ENCODE measurements at regions not wholly inside any gene's neighbourhood (a gene's known extent, or its start where the extent isn't known, plus 50 kb on each side); places are given as distances from the start of the nearest gene placed in this dataset.

DNA sequence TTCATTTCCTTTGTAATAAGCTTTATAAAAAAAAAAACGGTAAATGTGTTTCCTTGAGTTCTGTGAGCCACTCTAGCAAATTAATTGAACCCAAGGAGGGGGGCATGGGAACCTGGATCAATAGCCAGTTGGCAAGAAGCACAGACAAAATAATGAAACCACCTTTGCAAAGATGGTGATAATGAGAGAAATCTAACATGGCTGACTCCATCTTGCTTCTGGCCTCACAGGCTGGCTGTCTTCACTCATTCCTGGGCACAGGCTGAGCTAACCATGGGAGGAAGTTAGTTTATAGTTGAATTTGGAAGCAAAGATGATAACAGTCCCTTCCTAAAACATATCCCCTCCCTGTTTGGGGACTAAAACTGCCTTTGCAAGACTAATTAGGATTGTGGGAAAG, 95.1 kb downstream of the B3GNT2 start:
- H2AK5ac ChIP-seq (ENCODE audit: low read length): no peak overlapping the region
- no peak overlapping the region for H2BK15ac ChIP-seq (replicated peaks; ENCODE audit: low read depth)
- WGBS (ENCODE audit: extremely low coverage, insufficient coverage, low lambda C conversion rate): no CpG with 5 or more reads among the region's 1 CpG
- H3K4me1 ChIP-seq (ENCODE audit: control insufficient read depth, low read depth, low read length): peaks cover 5% of the 10 kb centered on the region
- H3K56ac ChIP-seq (ENCODE audit: low read length): no peak overlapping the region
- no peak overlapping the region for H3K4me3 ChIP-seq (ENCODE audit: low read length)
- no peak overlapping the region for H4K8ac ChIP-seq (ENCODE audit: low read depth, low read length)
- no peak overlapping the region for H4K5ac ChIP-seq (ENCODE audit: low read length)
- no peaks in the 10 kb centered on the region for H3K79me2 ChIP-seq (ENCODE audit: control insufficient read depth, insufficient read depth, low read length)
- no peaks in the 10 kb centered on the region for H3K36me3 ChIP-seq (ENCODE audit: control insufficient read depth, insufficient read depth, low read length)
- H3K4ac ChIP-seq (ENCODE audit: low read depth, low read length): no peak overlapping the region
- H2BK5ac ChIP-seq (ENCODE audit: low read length): no peak overlapping the region
- no peak overlapping the region for H3K18ac ChIP-seq (ENCODE audit: low read length)
- no peak overlapping the region for H3K27ac ChIP-seq (ENCODE audit: low read depth, low read length)
- DNase-seq: no peak
- no peak overlapping the region for H3K9ac ChIP-seq (ENCODE audit: low read length)
- H2BK120ac ChIP-seq (ENCODE audit: low read depth, low read length): no peak overlapping the region
- no peak overlapping the region for H3K23ac ChIP-seq (ENCODE audit: low read length)
- H3K27me3 ChIP-seq (ENCODE audit: insufficient read depth, low read length, poor library complexity): no peaks in the 10 kb centered on the region
- H3K79me1 ChIP-seq (ENCODE audit: low read length): no peaks in the 10 kb centered on the region
- no peak overlapping the region for H3K4me2 ChIP-seq (ENCODE audit: low read length)

DNA sequence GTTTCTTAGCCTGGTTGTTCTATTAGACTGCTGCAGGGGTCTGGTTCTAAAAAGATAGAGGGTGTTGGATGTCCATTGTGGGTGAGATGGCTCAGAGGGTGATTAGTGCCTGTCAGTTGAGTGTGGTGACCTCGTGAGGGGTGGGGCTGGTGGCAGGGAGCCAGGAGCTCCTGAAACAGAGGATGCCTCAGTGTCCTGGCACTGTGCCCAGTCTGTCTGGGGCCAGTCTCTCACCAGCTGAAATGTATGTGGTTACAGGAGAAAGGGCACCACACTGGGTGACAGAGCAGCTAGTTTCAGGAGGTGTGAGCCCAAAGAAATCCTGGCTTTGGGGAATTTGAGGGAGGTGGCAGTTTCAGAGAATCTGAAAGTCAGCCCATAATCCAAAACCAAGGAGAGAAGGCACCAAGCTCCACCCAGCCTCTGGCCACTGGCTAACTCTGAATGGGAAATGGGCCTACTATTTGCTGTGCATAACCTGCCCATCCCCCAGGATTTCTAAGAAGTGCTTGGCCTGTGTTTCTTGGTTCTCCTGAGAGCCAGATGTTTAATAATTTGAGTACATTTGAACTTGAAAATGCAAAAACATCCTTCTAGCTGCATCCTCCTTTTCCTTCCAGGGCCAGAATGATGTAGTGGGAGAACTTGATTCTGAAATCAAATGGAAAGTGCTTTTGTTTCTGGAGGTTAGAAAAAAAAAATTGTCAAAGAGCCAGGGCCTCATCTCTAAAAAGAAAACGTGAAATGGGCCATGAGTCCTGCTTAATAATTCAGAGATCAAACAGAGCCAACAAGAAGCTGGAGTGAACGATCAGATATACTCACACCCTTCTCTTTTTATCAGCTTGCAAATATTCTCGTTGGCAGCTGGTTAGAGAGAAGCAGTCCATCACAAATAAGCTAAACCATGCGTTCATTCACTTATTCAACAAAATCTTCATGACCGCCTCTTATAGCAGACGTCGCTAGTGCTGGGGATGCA, 92.3 kb downstream of the B3GNT2 start:
- Histone ChIP-seq H3K4me2 (ENCODE audit: low read length) (no peak overlapping the region), H3K4me1 (ENCODE audit: control insufficient read depth, low read depth, low read length) (peaks cover 2% of the 10 kb centered on the region), H2BK5ac (ENCODE audit: low read length) (no peak overlapping the region), H3K79me2 (ENCODE audit: control insufficient read depth, insufficient read depth, low read length) (no peaks in the 10 kb centered on the region), H3K27me3 (ENCODE audit: insufficient read depth, low read length, poor library complexity) (no peaks in the 10 kb centered on the region), H3K79me1 (ENCODE audit: low read length) (no peaks in the 10 kb centered on the region), H3K23ac (ENCODE audit: low read length) (no peak overlapping the region), H3K4me3 (ENCODE audit: low read length) (no peak overlapping the region), H2AK5ac (ENCODE audit: low read length) (no peak overlapping the region), H2BK120ac (ENCODE audit: low read depth, low read length) (no peak overlapping the region), H2BK15ac (replicated peaks; ENCODE audit: low read depth) (no peak overlapping the region), H4K8ac (ENCODE audit: low read depth, low read length) (no peak overlapping the region), H3K18ac (ENCODE audit: low read length) (no peak overlapping the region), H3K4ac (ENCODE audit: low read depth, low read length) (no peak overlapping the region), H3K36me3 (ENCODE audit: control insufficient read depth, insufficient read depth, low read length) (no peaks in the 10 kb centered on the region), H3K27ac (ENCODE audit: low read depth, low read length) (no peak overlapping the region), H4K5ac (ENCODE audit: low read length) (no peak overlapping the region), H3K9ac (ENCODE audit: low read length) (no peak overlapping the region), H3K56ac (ENCODE audit: low read length) (no peak overlapping the region)
- WGBS (ENCODE audit: extremely low coverage, insufficient coverage, low lambda C conversion rate): no CpG with 5 or more reads among the region's 8 CpGs
- no peak for DNase-seq

DNA sequence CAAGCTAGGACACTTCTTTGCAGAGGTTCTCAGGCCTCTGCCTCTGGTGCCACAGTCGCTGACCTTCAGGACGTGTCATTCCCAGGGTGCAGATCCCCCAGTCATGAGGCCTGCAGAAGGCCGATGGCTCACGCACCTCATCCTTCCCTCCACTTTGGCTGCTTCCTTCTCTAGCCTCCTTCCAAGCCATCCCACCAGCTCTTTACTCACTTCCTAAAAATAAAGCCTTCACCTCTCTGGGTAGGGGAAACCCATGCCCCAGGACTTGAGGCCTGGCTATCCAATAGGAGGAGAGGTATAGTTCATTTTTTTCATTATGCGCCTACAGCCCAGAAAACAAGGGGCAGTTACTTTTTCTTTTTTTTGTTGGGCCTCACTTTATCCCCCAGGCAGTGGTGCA, 91.4 kb downstream of the B3GNT2 start:
- H2BK5ac ChIP-seq (ENCODE audit: low read length): no peak overlapping the region

DNA sequence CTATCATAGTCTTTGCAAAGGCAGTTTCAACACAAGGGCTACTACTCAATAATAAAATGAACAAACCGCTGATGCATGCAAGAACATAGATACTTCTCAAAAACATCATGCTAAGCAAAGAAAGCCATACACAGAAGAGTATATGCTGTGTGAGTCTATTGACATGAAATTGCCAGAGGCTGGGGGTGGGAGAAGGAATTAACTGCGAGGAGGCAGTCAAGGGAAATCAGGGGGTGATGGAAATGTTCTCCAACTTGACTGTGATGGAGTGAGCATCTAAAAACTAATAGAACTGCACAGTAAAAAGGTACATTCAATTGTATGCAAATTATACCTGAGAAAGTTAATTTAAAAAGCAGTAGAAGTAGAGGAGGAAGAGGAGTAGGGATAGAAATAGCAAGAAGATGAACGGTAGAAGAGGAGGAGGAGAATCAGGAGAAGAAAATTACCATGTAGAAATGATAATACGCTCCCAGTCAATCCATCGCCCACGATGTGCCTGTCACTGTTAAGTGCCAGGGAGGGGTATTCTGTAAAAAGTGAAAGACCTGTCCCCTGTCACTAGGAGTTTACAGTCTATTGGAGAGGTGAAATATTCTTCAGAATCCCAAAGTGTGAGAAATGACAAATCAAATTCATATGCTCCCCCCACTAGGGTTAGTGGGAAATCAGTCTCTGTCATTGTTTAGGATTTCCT, 90.3 kb downstream of the B3GNT2 start:
- DNase-seq: no peak
- Histone ChIP-seq H4K5ac (ENCODE audit: low read length) (no peak overlapping the region), H3K79me2 (ENCODE audit: control insufficient read depth, insufficient read depth, low read length) (no peaks in the 10 kb centered on the region), H3K4me2 (ENCODE audit: low read length) (no peak overlapping the region), H3K4ac (ENCODE audit: low read depth, low read length) (no peak overlapping the region), H3K23ac (ENCODE audit: low read length) (no peak overlapping the region), H3K79me1 (ENCODE audit: low read length) (no peaks in the 10 kb centered on the region), H3K4me3 (ENCODE audit: low read length) (no peak overlapping the region), H2AK5ac (ENCODE audit: low read length) (no peak overlapping the region), H2BK120ac (ENCODE audit: low read depth, low read length) (no peak overlapping the region), H3K9ac (ENCODE audit: low read length) (no peak overlapping the region), H2BK15ac (replicated peaks; ENCODE audit: low read depth) (no peak overlapping the region), H2BK5ac (ENCODE audit: low read length) (no peak overlapping the region), H3K36me3 (ENCODE audit: control insufficient read depth, insufficient read depth, low read length) (no peaks in the 10 kb centered on the region), H3K4me1 (ENCODE audit: control insufficient read depth, low read depth, low read length) (peaks cover 2% of the 10 kb centered on the region), H3K27me3 (ENCODE audit: insufficient read depth, low read length, poor library complexity) (no peaks in the 10 kb centered on the region), H3K56ac (ENCODE audit: low read length) (no peak overlapping the region), H3K27ac (ENCODE audit: low read depth, low read length) (no peak overlapping the region), H4K8ac (ENCODE audit: low read depth, low read length) (no peak overlapping the region), H3K18ac (ENCODE audit: low read length) (no peak overlapping the region)
- WGBS (ENCODE audit: extremely low coverage, insufficient coverage, low lambda C conversion rate): no CpG with 5 or more reads among the region's 6 CpGs

More for the DNA sequence above, 91.4 kb downstream of the B3GNT2 start:
- no CpG with 5 or more reads among the region's 5 CpGs for WGBS (ENCODE audit: extremely low coverage, insufficient coverage, low lambda C conversion rate)
- Histone ChIP-seq H3K79me2 (ENCODE audit: control insufficient read depth, insufficient read depth, low read length) (no peaks in the 10 kb centered on the region), H2BK15ac (replicated peaks; ENCODE audit: low read depth) (no peak overlapping the region), H3K27me3 (ENCODE audit: insufficient read depth, low read length, poor library complexity) (no peaks in the 10 kb centered on the region), H3K23ac (ENCODE audit: low read length) (no peak overlapping the region), H3K56ac (ENCODE audit: low read length) (no peak overlapping the region), H2BK120ac (ENCODE audit: low read depth, low read length) (no peak overlapping the region), H3K79me1 (ENCODE audit: low read length) (no peaks in the 10 kb centered on the region), H3K4ac (ENCODE audit: low read depth, low read length) (no peak overlapping the region), H2AK5ac (ENCODE audit: low read length) (no peak overlapping the region), H3K18ac (ENCODE audit: low read length) (no peak overlapping the region), H4K5ac (ENCODE audit: low read length) (no peak overlapping the region), H3K4me2 (ENCODE audit: low read length) (no peak overlapping the region), H3K27ac (ENCODE audit: low read depth, low read length) (no peak overlapping the region), H3K36me3 (ENCODE audit: control insufficient read depth, insufficient read depth, low read length) (no peaks in the 10 kb centered on the region), H4K8ac (ENCODE audit: low read depth, low read length) (no peak overlapping the region), H3K4me1 (ENCODE audit: control insufficient read depth, low read depth, low read length) (peaks cover 2% of the 10 kb centered on the region), H3K9ac (ENCODE audit: low read length) (no peak overlapping the region), H3K4me3 (ENCODE audit: low read length) (no peak overlapping the region)
- no peak for DNase-seq

DNA sequence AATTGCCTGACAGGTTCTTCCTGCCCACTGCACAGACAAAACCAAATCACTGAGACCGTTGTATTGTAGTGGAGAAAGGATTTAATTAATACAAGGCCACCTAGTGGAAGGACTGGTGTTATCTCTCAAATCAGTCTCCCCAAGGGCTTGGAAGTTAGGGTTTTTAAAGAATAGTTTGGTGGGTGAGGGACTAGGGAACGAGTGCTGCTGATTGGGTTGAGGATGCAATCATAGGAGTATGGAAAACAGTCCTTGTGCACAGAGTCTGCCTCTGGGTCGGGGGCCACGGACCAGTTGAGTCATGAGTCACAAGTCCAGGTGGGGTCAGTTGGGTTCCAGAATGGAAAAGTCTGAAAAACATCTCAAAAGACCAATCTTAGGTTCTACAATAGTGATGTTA, 89.1 kb downstream of the B3GNT2 start:
- Histone ChIP-seq H3K4me2 (ENCODE audit: low read length) (no peak overlapping the region), H3K79me2 (ENCODE audit: control insufficient read depth, insufficient read depth, low read length) (no peaks in the 10 kb centered on the region), H4K5ac (ENCODE audit: low read length) (no peak overlapping the region), H2BK5ac (ENCODE audit: low read length) (no peak overlapping the region), H3K27me3 (ENCODE audit: insufficient read depth, low read length, poor library complexity) (no peaks in the 10 kb centered on the region), H3K27ac (ENCODE audit: low read depth, low read length) (no peak overlapping the region), H4K8ac (ENCODE audit: low read depth, low read length) (no peak overlapping the region), H3K4ac (ENCODE audit: low read depth, low read length) (no peak overlapping the region), H3K18ac (ENCODE audit: low read length) (no peak overlapping the region), H3K4me3 (ENCODE audit: low read length) (no peak overlapping the region), H3K36me3 (ENCODE audit: control insufficient read depth, insufficient read depth, low read length) (no peaks in the 10 kb centered on the region), H3K79me1 (ENCODE audit: low read length) (no peaks in the 10 kb centered on the region), H2BK15ac (replicated peaks; ENCODE audit: low read depth) (no peak overlapping the region), H2AK5ac (ENCODE audit: low read length) (no peak overlapping the region), H3K9ac (ENCODE audit: low read length) (no peak overlapping the region), H2BK120ac (ENCODE audit: low read depth, low read length) (no peak overlapping the region), H3K4me1 (ENCODE audit: control insufficient read depth, low read depth, low read length) (no peaks in the 10 kb centered on the region), H3K23ac (ENCODE audit: low read length) (no peak overlapping the region), H3K56ac (ENCODE audit: low read length) (no peak overlapping the region)
- DNase-seq: no peak
- WGBS (ENCODE audit: extremely low coverage, insufficient coverage, low lambda C conversion rate): no CpG with 5 or more reads among the region's 4 CpGs
